ENCODE measurements at regions not wholly inside any gene's neighbourhood (a gene's known extent, or its start where the extent isn't known, plus 50 kb on each side); places are given as distances from the start of the nearest gene placed in this dataset.
"Not testable (repeated sequence)": the region's sequence is repeated elsewhere in the genome, so short reads cannot be mapped to it uniquely, and the experiment has no call there.

DNA sequence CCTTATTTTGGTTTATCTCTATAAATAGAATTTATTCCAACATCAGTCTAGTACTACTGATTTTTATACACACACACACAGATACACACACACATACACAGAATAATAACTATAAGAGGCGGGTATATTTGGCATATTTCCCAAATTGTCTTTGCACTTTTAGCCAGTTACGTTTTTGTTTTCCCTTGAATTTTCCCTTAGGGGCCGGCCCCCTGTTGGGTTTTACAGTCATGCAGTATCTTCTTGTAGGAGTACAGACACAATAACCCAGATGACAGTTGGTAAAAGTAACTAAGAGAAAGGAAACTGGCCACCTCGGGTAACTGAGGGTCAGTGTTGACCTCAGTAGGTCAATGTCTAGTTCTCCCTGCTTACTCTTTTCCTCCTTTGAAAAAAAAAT, 50.9 kb downstream of the DISP1 start:
- no peak for DNase-seq (ENCODE audit: low spot score)

DNA sequence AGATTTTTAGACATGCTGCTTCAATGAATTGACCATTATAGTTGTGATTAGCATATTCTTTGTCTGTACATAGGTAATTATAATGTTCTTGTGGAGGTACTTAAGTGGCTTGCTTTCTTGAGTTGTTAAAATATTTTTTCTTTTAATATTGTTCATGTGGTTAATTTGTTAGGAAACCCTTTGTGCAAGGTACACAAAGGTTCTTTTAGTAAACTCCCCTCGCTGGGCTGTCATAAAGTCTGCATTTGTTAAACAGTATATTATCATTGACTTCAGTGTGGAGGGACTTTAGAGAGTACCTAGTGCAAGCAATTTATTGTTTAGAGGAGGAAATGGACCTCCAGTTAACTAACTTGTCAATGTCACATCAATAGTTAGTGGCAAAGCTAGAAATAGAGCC, 52.5 kb downstream of the DISP1 start:
- DNase-seq (ENCODE audit: low spot score), result no peak

DNA sequence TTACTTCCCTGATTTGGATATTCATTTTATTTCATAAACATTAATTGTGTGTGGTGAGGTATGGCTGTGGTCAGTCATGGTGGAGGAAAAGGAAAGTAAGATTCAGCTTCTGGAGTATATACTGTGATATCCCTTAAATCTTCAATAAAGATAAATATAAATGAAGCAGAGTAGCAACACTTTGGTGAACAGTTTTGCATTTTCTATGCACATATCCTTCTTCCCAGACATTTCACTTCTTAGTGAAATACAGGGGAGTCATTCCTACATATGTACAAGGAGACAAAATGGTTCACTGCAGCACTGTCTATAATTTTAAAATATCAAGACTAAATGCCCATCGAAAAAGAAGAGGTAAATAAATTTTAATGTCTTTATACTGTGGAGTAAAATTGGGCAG, 61.3 kb downstream of the DISP1 start:
- DNase-seq (ENCODE audit: low spot score), result no peak

- no peak for DNase-seq (ENCODE audit: low spot score)
Observed at GRCh38 chr1:222877854-222878253, 63.0 kb downstream of the DISP1 start.

GRCh38 chr1:222880587-222880986, 65.7 kb downstream of the DISP1 start:
- no peak for DNase-seq (ENCODE audit: low spot score)

DNA sequence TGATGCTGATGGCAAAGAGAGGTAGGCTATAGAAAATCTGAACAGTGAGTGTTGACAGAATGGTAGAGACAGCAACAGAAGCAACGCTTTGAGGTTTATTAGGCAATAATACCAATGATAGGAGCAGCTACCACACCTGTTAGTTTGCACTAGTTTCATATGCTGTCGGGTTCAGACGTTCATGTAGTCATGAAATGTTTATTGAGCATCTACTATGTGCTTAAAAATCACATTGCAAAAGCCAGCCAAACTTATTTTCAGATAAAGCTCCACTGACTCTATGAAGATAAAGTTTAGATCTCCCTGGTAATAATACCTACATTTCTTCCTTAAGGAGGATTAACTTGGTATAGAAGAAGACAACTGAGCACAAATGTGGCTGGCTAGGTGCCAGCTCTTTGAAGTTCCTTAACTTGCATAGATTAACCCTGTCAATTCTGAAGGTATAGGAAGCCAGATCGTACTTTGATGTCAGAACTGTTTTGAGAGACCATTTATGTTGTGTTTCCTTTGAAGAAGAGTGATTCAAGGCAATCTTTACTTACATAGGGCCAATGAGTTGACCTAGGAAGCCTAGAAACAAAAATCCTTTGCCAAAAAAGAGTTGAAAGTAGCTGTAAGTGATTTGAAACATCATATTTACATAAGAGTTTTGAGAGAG, 71.5 kb downstream of the DISP1 start:
- DNase-seq (ENCODE audit: low spot score), result no peak

- DNase-seq (ENCODE audit: low spot score), result no peak
Observed at GRCh38 chr1:222886878-222887351, 72.1 kb downstream of the DISP1 start.

GRCh38 chr1:222889440-222889839, 74.6 kb downstream of the DISP1 start:
- no peak for DNase-seq (ENCODE audit: low spot score)

GRCh38 chr1:222890716-222891115, 75.9 kb downstream of the DISP1 start:
- DNase-seq (ENCODE audit: low spot score), result no peak

GRCh38 chr1:222891578-222891977, 76.7 kb downstream of the DISP1 start:
- no peak for DNase-seq (ENCODE audit: low spot score)

GRCh38 chr1:222892137-222892769, 77.4 kb downstream of the DISP1 start:
- DNase-seq (ENCODE audit: low spot score), result no peak

DNA sequence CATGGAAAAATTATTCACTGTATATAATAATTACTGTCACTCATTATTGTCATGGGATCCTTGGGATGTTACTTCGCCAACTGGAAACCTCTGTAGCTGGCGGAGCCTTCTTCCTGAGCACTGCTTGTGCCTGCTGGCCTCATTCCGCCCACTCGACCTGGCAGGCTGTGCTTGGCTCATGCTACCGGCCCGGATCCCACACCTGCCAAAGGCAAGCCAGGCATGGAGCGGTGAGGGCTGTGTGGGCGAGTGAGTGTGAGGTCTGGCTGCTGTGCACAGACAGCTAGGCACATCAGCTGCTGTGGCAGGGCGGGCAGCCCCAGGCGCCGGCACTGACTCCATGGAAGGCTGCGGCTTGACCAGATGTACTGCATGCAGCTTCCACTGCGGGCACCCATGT, 78.4 kb downstream of the DISP1 start:
- no peak for DNase-seq (ENCODE audit: low spot score)

GRCh38 chr1:222894331-222894730, 79.5 kb downstream of the DISP1 start:
- DNase-seq (ENCODE audit: low spot score), result no peak

DNA sequence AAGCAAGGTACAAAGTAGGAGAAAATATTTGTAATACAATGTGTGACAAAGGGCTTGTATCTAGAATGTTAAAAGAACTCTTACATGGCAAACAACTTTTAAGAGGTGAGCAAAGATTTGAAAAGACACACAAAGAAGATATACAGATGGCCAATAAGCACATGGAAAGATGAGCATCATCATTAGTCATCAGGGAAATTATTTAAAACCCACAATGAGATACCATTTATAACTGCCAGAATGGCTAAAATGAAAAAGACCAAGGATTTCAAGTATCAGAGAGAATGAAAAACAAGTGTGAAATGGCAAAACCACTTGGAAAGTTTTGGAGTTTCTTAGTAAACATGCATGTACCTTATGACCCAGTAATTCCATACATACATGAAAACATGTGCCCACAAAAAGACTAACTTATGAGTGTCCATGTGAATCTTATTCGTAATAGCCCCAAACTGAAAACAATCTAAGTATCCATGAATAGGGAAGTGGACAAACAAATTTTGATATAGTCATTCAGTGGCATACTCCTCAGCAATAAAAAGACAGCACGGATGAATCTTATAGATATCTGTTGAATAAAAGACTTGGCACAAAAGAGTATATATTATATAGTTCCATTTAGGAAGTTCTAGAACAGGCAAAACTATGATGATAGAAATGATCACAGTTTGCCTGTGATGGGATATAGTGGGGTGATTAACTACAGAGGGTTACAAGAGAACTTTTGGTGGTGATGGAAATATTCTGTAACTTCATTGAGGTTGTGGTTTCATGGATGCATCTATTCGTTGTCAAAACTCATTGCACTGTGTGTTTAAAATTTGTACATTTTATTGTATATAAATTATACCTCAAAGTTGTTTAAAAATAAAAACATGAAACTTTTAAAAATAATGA, 82.0 kb downstream of the DISP1 start:
- no peak for DNase-seq (ENCODE audit: low spot score)

DNA sequence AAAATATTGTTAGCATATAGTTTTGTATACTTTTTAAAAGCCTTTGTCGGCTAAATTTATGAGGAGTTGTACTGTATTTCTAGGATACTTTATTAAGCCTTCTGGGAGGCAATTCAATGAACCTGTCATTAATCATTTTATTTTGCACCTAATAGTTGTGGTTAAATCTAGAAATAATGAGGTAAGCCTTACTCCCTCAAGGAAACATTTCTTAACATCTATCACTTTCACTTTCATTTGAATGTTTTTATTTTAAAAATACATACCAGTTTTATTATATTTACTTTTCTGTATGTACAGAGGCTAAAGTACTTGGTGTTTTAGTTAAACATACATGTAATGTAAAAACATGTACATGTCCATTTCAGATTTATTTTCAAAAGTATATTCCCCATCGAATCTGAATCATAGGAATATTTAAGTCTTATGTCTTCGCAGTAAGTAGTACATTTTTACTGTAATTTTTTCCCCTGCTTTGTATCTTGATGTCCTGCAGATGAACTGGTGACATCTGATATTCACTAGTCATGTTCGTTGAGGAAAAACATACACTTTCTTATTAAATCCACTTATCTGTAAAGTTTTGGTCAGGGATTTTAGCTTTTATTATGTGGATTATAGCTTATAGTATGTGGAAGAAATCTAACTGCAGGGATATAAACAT, 82.8 kb downstream of the DISP1 start:
- no peak for DNase-seq (ENCODE audit: low spot score)

GRCh38 chr1:222898191-222898527, 83.3 kb downstream of the DISP1 start:
- no peak for DNase-seq (ENCODE audit: low spot score)

GRCh38 chr1:222899471-222899870, 84.6 kb downstream of the DISP1 start:
- DNase-seq (ENCODE audit: low spot score), result no peak

- DNase-seq (ENCODE audit: low spot score), result no peak
Observed at GRCh38 chr1:222904451-222904850, 89.6 kb downstream of the DISP1 start.

GRCh38 chr1:222905151-222905550, 90.3 kb downstream of the DISP1 start:
- no peak for DNase-seq (ENCODE audit: low spot score)

DNA sequence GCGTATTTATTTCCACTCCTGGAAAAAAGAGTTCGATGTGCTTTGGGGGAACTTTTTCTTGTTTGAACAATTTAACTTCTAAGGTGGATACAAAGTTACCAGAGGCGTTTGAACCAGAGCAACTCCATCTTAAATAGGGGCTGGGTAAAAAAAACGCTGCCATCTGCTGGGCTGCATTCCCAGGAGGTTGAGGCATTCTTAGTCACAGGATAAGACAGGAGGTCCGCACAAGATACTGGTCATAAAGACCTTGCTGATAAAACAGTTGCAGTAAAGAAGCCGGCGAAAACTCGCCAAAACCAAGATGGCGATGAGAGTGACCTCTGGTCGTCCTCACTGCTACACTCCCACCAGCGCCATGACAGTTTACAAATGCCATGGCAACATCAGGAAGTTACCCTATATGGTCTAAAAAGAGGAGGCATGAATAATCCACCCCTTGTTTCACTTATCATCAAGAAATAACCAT, 91.5 kb downstream of the DISP1 start:
- DNase-seq (ENCODE audit: low spot score), result not testable (repeated sequence)

GRCh38 chr1:222909586-222909985, 94.7 kb downstream of the DISP1 start:
- no peak for DNase-seq (ENCODE audit: low spot score)

GRCh38 chr1:222910699-222911098, 95.9 kb downstream of the DISP1 start:
- no peak for DNase-seq (ENCODE audit: low spot score)
